D721Med (cell line): ENCODE measurements at regions not wholly inside any gene's neighbourhood (a gene's known extent, or its start where the extent isn't known, plus 50 kb on each side); places are given as distances from the start of the nearest gene placed in this dataset.

Source experiments
- DNase-seq: peaks from one replicate; pipeline ENCODE4 v3.0.0; 2011; ENCODE audit warnings: low spot score; ENCODE audit not compliant: insufficient read length
- FAIRE-seq: peaks from 2 replicates; lab custom pipeline; 2011; peaks lifted over from hg19 to GRCh38; lab: Jason Lieb, UNC
- CTCF ChIP-seq: IDR thresholded peaks from 2 replicates; pipeline ENCODE4 v1.5.1; 2012; ENCODE audit warnings: mild to moderate bottlenecking, control low read depth; ENCODE audit not compliant: insufficient read depth; ENCODE audit errors: missing control alignments

GRCh38 chr15:95834028-95834804, 496.3 kb upstream of the NR2F2 start:
- TF ChIP-seq CTCF = no peak

DNA sequence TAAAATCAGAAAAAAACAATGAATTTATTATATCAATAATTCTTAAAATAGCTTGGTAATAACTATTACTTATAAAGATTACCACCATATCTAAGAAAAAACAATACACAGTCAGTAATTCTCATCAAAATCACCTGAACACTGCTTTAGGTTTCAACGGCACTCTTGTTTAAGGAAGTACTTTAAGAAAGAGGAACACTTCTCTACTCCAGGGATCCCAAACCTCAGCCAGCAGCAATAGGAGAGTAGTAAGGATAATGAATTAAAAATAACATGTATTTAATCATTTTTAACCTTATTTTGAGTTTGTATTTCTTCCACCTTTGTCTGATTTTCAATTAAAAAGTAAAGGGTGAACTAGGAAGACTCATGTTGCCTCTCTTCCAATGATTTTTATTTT, 494.0 kb upstream of the NR2F2 start:
- FAIRE-seq (no peak), DNase-seq (no peak)
- no peak for TF ChIP-seq CTCF

More at GRCh38 chr15:95834028-95834804, 496.3 kb upstream of the NR2F2 start:
- FAIRE-seq = no peak
- DNase-seq = no peak

- TF ChIP-seq CTCF = no peak
- DNase-seq = no peak
- no peak for FAIRE-seq
These were observed 493.0 kb upstream of the NR2F2 start for GRCh38 chr15:95837341-95838004.

DNA sequence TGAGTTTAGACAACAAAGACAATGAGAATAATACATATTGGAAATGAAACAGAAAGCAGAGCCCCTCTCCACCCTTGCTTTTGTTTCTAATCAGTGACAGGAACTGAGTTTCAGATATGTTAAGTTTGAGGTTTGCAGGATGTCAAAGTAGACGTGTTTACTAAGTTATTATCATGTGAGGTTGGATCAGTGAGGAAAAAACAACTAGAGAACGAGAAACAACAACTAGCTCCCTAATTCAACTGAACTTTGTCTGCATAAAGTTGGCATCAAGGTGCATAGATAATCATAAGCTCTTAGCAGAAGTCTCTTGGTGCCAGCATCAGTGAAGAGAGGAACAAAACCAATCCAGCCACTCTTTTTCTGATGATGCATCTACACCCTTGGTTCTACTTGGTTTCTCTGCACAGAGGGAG, 491.1 kb upstream of the NR2F2 start:
- FAIRE-seq = no peak
- no peak for TF ChIP-seq CTCF
- no peak for DNase-seq

- FAIRE-seq (no peak), DNase-seq (no peak)
- no peak for TF ChIP-seq CTCF
These were observed 490.5 kb upstream of the NR2F2 start for GRCh38 chr15:95840004-95840403.

DNA sequence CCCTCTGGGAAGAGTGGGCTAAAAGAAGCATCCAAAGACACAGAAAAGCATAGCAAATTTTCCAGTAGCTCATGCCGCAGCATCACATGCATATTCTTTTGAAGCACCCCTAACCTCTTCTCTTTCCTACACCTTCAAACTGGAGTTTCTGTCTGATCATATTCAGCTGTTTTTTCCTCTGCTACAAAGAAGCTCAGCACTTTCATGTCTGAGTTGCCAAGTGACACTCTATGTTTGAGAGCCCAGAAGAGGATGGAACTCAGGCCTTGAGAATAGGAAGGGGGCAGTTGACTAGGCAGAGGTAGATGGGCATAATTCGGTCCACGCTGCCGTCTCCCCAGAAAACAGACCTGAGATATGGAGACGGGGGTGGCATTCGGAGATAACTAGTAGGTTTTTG, 489.6 kb upstream of the NR2F2 start:
- no peak for TF ChIP-seq CTCF
- DNase-seq (no peak), FAIRE-seq (no peak)

DNA sequence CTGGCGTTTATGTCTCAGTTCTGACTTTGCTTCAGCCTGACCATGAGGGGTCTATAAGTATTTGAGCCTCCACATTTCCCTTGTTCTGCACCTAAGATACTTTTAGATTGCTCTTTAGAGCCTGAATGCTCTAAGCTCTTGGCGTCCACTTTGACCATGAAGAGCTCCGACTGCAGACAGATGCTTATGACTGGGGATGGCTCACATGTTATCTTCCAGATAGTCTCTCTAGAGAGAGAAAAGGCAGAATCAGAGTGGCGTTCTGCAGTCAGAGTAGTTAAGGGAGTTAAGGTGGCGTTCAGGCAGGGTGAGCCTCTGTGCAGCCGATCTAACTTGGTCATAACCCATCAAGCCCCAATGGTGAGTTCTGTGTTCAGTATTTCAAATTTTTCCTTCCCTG, 487.9 kb upstream of the NR2F2 start:
- no peak for TF ChIP-seq CTCF
- FAIRE-seq (no peak), DNase-seq (no peak)
